GM06990 (cell line): ENCODE measurements at regions not wholly inside any gene's neighbourhood (a gene's known extent, or its start where the extent isn't known, plus 50 kb on each side); places are given as distances from the start of the nearest gene placed in this dataset.

Experiments
- DNase-seq: peaks from one replicate; pipeline ENCODE4 v3.0.0-alpha.2; 2011; ENCODE audit not compliant: insufficient read length; ENCODE audit errors: extremely low read depth
- H3K27me3 ChIP-seq: replicated peaks from 2 replicates; pipeline ENCODE4 v1.6.0; 2011; ENCODE audit warnings: low read length; ENCODE audit not compliant: control insufficient read depth, insufficient read depth
- H3K36me3 ChIP-seq: 2 replicates; pipeline ENCODE4 v1.5.1; 2011; ENCODE audit warnings: low read length; ENCODE audit not compliant: control insufficient read depth, insufficient read depth
- H3K4me3 ChIP-seq: replicated peaks from 2 replicates; pipeline ENCODE4 v1.5.1; 2011; ENCODE audit warnings: low read depth, mild to moderate bottlenecking, control low read depth, low read length
- CTCF ChIP-seq: IDR thresholded peaks from 2 replicates; pipeline ENCODE4 v1.5.1; 2011; ENCODE audit warnings: low read length, control low read depth, mild to moderate bottlenecking, inconsistent platforms; ENCODE audit not compliant: insufficient read depth, poor library complexity, severe bottlenecking

GRCh38 chr6:169019111-169019510 lies 234.5 kb downstream of the THBS2 start:
- no peaks in the 10 kb centered on the region for H3K27me3 ChIP-seq
- no peaks in the 10 kb centered on the region for H3K36me3 ChIP-seq
- TF ChIP-seq CTCF: no peak
- no peak for DNase-seq
- no peak overlapping the region for H3K4me3 ChIP-seq

GRCh38 chr6:169016758-169017157 lies 236.9 kb downstream of the THBS2 start:
- DNase-seq: no peak
- Histone ChIP-seq H3K4me3 (no peak overlapping the region), H3K36me3 (no peaks in the 10 kb centered on the region), H3K27me3 (no peaks in the 10 kb centered on the region)
- no peak for TF ChIP-seq CTCF

GRCh38 chr6:169014211-169015197 lies 239.1 kb downstream of the THBS2 start:
- TF ChIP-seq CTCF: no peak
- no peaks in the 10 kb centered on the region for H3K27me3 ChIP-seq
- DNase-seq: no peak
- no peaks in the 10 kb centered on the region for H3K36me3 ChIP-seq
- no peak overlapping the region for H3K4me3 ChIP-seq

- Histone ChIP-seq H3K4me3 (no peak overlapping the region), H3K36me3 (no peaks in the 10 kb centered on the region), H3K27me3 (no peaks in the 10 kb centered on the region)
- TF ChIP-seq CTCF: no peak
- no peak for DNase-seq
These were observed 244.0 kb downstream of the THBS2 start for GRCh38 chr6:169009628-169010027.

GRCh38 chr6:169008641-169009257 lies 244.9 kb downstream of the THBS2 start:
- no peaks in the 10 kb centered on the region for H3K27me3 ChIP-seq
- DNase-seq: no peak
- no peak for TF ChIP-seq CTCF
- no peaks in the 10 kb centered on the region for H3K36me3 ChIP-seq
- no peak overlapping the region for H3K4me3 ChIP-seq
